Peyer's patch (tissue), 4 donors: ENCODE measurements at regions not wholly inside any gene's neighbourhood (a gene's known extent, or its start where the extent isn't known, plus 50 kb on each side); places are given as distances from the start of the nearest gene placed in this dataset.

Experiments
- CTCF ChIP-seq, 6 experiments: fragments of 450-650 bp in 4 of 6; fragments of 200-600 bp in 2 of 6; sonication (generic) in 1 of 6; IDR thresholded peaks; one replicate each; pipeline ENCODE4 v1.5.1; 2017 to 2019; ENCODE audit warnings: antibody characterized with exemption in 6 of 6, mild to moderate bottlenecking in 3 of 6, moderate library complexity in 1 of 6
- POLR2A ChIP-seq, 2 donors: fragments of 450-650 bp; IDR thresholded peaks; one replicate each; pipeline ENCODE4 v1.5.1; 2017; ENCODE audit warnings: antibody characterized with exemption in 2 of 2, mild to moderate bottlenecking in 2 of 2, moderate library complexity in 2 of 2

DNA sequence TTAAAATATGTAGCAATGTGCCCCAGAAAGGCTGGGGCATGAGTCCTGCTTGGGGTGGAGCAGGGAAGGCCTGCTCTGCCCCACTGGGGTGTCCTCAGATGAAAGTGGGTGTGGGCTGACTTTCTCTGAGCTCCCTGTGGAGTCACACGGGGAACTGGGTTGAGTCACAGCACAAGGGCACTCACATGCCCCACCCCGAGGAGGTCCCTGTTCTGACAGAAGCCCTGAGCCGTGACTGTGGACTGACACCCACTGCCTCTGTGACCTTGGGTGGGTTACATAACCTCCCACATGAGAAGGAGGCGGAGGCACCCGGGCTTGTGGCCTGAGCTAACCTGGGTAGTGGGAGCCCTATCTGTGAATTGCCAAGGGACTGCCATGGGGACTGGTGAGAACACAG, 52.5 kb upstream of the TINAGL1 start:
- TF ChIP-seq CTCF (IDR thresholded peaks at IDR 0.05) (no peak), POLR2A (IDR thresholded peaks at IDR 0.05) (no peak)
